Kidney (tissue), 13 donors: ENCODE measurements at regions not wholly inside any gene's neighbourhood (a gene's known extent, or its start where the extent isn't known, plus 50 kb on each side); places are given as distances from the start of the nearest gene placed in this dataset.

Source experiments
- DNase-seq, 5 donors: peaks; one replicate each; pipeline ENCODE4 v3.0.0-alpha.2; 2013 to 2020
- FAIRE-seq: peaks from 2 replicates; lab custom pipeline; 2012; peaks lifted over from hg19 to GRCh38; lab: Jason Lieb, UNC
- H3K27ac ChIP-seq, 2 donors: one replicate each; pipeline ENCODE4 v1.7.0; 2013; ENCODE audit warnings: low read depth in 2 of 2, low read length in 2 of 2, inconsistent platforms in 1 of 2
- H3K27me3 ChIP-seq: one replicate; pipeline ENCODE4 v1.7.1; 2013; ENCODE audit warnings: low read length, inconsistent platforms; ENCODE audit not compliant: control insufficient read depth, insufficient read depth
- H3K36me3 ChIP-seq, 3 donors: one replicate each; pipeline versions ENCODE4 v1.7.0 to v1.7.1; 2013; ENCODE audit warnings: low read length in 3 of 3, control low read depth in 1 of 3, inconsistent platforms in 1 of 3; ENCODE audit not compliant: insufficient read depth in 3 of 3, control insufficient read depth in 2 of 3
- H3K4me1 ChIP-seq, 3 donors: one replicate each; pipeline versions ENCODE4 v1.7.0 to v1.7.1; 2013; ENCODE audit warnings: low read length in 3 of 3, inconsistent platforms in 1 of 3, low read depth in 1 of 3; ENCODE audit not compliant: control insufficient read depth in 2 of 3, insufficient read depth in 2 of 3
- H3K4me3 ChIP-seq, 3 donors: one replicate each; pipeline versions ENCODE4 v1.7.0 to v1.8.1; 2013; ENCODE audit warnings: low read length in 3 of 3, control low read depth in 1 of 3, inconsistent platforms in 1 of 3
- H3K9ac ChIP-seq, 3 donors: one replicate each; pipeline versions ENCODE4 v1.7.0 to v1.7.1; 2013; ENCODE audit warnings: low read length in 3 of 3, control low read depth in 1 of 3, inconsistent platforms in 1 of 3
- H3K9me3 ChIP-seq, 3 donors: one replicate each; pipeline versions ENCODE4 v1.7.0 to v1.7.1; 2013; ENCODE audit warnings: low read length in 3 of 3, control low read depth in 1 of 3, inconsistent platforms in 1 of 3; ENCODE audit not compliant: control insufficient read depth in 2 of 3, insufficient read depth in 1 of 3
- CTCF ChIP-seq: IDR thresholded peaks from 3 replicates; pipeline ENCODE4 v1.5.1; 2012; ENCODE audit warnings: mild to moderate bottlenecking, moderate library complexity, borderline replicate concordance; ENCODE audit not compliant: insufficient read depth; ENCODE audit errors: extremely low read depth
- intact Hi-C: fragments of 100-400 bp; cut with DNase I; formaldehyde crosslinking; loops from one replicate; pipeline ENCODE4 v1.11.1; 2022
- donor health status: control.
- donor health status: control.
- donor health status: control.
- donor health status: control.
- donor health status: control.
- donor health status: DM: yes; HTN: yes; CAD: no.
- donor health status: Normal renal cell carcinoma (clear cell type).

- TF ChIP-seq CTCF: no peak
- H3K27ac ChIP-seq: no peak overlapping the region
- no peaks in the 10 kb centered on the region for H3K27me3 ChIP-seq
- DNase-seq: no peak
- no peak for FAIRE-seq
- H3K9ac ChIP-seq: no peak overlapping the region
- H3K36me3 ChIP-seq: no peaks in the 10 kb centered on the region
- no peaks in the 10 kb centered on the region for H3K4me1 ChIP-seq
- no peak overlapping the region for H3K4me3 ChIP-seq
- H3K9me3 ChIP-seq: no peaks in the 10 kb centered on the region
- intact Hi-C loops: no loop called here
Observed at GRCh38 chr2:15714002-15714401, 122.3 kb downstream of the DDX1 start.

DNA sequence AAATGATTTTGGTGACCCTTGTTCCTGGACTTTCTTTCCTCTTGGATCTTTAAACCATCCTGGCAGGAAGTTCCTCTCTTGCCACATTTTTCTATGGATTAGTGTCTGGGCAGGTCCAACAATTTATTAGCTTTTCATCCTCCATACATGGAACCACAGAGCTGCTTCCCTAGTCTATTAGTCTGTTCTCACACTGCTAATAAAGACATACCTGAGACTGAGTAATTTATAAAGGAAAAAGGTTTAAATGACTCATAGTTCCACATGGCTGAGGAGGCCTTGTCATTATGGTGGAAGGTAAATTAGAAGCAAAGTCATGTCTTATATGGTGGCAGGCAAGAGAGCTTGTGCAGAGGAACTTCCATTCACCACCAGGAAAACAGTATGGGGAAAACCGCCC is 122.9 kb downstream of the DDX1 start:
- DNase-seq (no peak), FAIRE-seq (no peak)
- no peaks in the 10 kb centered on the region for H3K36me3 ChIP-seq
- H3K9ac ChIP-seq: no peak overlapping the region
- no peaks in the 10 kb centered on the region for H3K4me1 ChIP-seq
- H3K27me3 ChIP-seq: no peaks in the 10 kb centered on the region
- intact Hi-C loops: no loop called here
- no peak overlapping the region for H3K4me3 ChIP-seq
- no peak overlapping the region for H3K27ac ChIP-seq
- H3K9me3 ChIP-seq: no peaks in the 10 kb centered on the region
- TF ChIP-seq CTCF: no peak

DNA sequence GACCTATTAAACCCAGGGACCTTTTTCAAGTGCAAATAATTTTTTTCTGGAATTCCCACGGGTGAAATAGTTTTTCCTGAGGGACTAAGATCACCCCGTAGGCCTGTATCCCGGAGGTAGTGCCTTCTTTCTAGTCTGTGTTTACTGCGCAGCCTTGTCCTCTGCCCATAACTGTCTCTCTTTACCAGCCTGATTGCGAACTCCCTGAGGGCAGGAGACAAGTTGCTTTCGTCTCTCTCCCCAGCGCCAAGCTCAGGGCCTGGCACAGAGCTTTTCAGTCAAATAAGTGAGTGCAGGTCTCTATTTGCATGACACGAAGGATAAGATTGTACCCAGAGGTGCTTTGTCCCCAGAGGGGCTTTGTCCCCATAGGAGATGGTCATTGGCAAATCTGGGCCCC is 123.9 kb downstream of the DDX1 start:
- H3K9me3 ChIP-seq: no peaks in the 10 kb centered on the region
- no peak overlapping the region for H3K4me3 ChIP-seq
- no peak overlapping the region for H3K27ac ChIP-seq
- no peak overlapping the region for H3K9ac ChIP-seq
- H3K4me1 ChIP-seq: no peaks in the 10 kb centered on the region
- no peak for DNase-seq
- H3K27me3 ChIP-seq: no peaks in the 10 kb centered on the region
- no peak for FAIRE-seq
- intact Hi-C loops: no loop called here
- H3K36me3 ChIP-seq: no peaks in the 10 kb centered on the region
- TF ChIP-seq CTCF: no peak

DNA sequence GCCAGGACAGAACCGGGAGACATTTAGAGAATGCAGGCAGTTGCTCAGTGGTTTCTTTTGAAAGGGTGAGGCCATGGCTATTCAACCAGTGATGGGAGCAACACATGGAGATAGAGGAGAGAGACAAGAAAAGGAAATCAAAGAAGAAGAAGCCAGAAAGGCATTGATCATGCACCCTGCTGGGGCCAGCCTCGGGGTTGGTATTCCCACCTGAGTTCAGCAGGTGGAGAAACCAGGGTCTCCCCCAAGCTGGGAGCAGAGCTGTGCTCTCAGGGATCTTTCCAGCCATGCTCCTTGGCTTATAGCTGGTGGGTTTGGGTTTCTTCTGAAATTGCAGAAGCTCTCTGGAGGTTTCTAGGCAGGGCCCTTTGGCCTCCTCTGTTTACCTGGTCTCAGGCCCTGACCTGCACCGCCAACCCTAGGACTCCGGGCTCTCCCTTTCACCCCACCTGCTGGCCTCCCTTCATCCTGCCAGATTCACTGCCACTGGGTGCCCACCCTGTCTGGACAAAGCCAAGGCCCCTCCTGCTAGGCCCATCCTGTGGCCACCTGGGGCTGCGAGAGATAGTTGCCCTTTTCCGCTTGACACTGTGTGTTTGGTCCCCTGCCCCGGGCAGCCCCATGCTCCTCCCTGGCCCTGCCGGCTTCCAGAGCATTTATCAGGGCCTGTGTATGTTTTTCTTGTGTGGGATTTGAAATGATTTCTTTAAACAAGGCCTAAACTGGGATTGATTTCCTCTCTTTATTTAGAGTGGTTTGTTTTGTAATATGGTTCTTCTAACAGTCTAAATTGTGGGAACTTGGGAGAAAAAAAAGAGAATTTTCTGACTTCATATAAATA is 126.7 kb downstream of the DDX1 start:
- H3K27me3 ChIP-seq: no peaks in the 10 kb centered on the region
- no peaks in the 10 kb centered on the region for H3K4me1 ChIP-seq
- intact Hi-C loops: no loop called here
- no peak overlapping the region for H3K9ac ChIP-seq
- no peak for TF ChIP-seq CTCF
- FAIRE-seq (no peak), DNase-seq (no peak)
- H3K4me3 ChIP-seq: no peak overlapping the region
- H3K27ac ChIP-seq: no peak overlapping the region
- no peaks in the 10 kb centered on the region for H3K9me3 ChIP-seq
- no peaks in the 10 kb centered on the region for H3K36me3 ChIP-seq
